Vagina (tissue), 2 donors: ENCODE measurements at regions not wholly inside any gene's neighbourhood (a gene's known extent, or its start where the extent isn't known, plus 50 kb on each side); places are given as distances from the start of the nearest gene placed in this dataset.
"Not testable (repeated sequence)": the region's sequence is repeated elsewhere in the genome, so short reads cannot be mapped to it uniquely, and the experiment has no call there.

Experiments used
- DNase-seq, 2 donors: peaks; one replicate each; pipeline ENCODE4 v3.0.0-alpha.2; 2017; ENCODE audit errors: extremely low spot score in 2 of 2
- H3K27ac ChIP-seq: fragments of 200-600 bp; sonication (generic); one replicate; pipeline ENCODE4 v1.5.1; 2019
- H3K27me3 ChIP-seq: fragments of 200-600 bp; sonication (generic); one replicate; pipeline ENCODE4 v1.5.1; 2019
- H3K36me3 ChIP-seq, 2 donors: fragments of 200-600 bp; sonication (generic); one replicate each; pipeline ENCODE4 v1.5.1; 2017 to 2019
- H3K4me1 ChIP-seq: fragments of 200-600 bp; sonication (generic); one replicate; pipeline ENCODE4 v1.5.1; 2019
- H3K4me3 ChIP-seq, 2 donors: fragments of 200-600 bp; sonication (generic); 1 replicate in 1 of 2; 2 replicates in 1 of 2; pipeline ENCODE4 v1.5.1; 2016 to 2019
- H3K9me3 ChIP-seq: fragments of 200-600 bp; sonication (generic); one replicate; pipeline ENCODE4 v1.5.1; 2019
- CTCF ChIP-seq, 3 experiments: fragments of 450-650 bp in 2 of 3; fragments of 200-600 bp in 1 of 3; sonication (generic) in 1 of 3; IDR thresholded peaks; one replicate each; pipeline ENCODE4 v1.5.1; 2017 to 2019; ENCODE audit warnings: antibody characterized with exemption in 3 of 3, mild to moderate bottlenecking in 2 of 3, moderate library complexity in 2 of 3
- POLR2A ChIP-seq, 2 donors: fragments of 450-650 bp; IDR thresholded peaks; one replicate each; pipeline ENCODE4 v1.6.1; 2017; ENCODE audit warnings: antibody characterized with exemption in 2 of 2, mild to moderate bottlenecking in 2 of 2, moderate library complexity in 2 of 2
- POLR2AphosphoS5 ChIP-seq, 2 donors: sonication (generic); formaldehyde crosslinking; IDR thresholded peaks; one replicate each; pipeline ENCODE4 v1.9.0; 2017; ENCODE audit warnings: antibody characterized with exemption in 2 of 2, mild to moderate bottlenecking in 2 of 2, low read depth in 1 of 2; ENCODE audit not compliant: insufficient read depth in 1 of 2
- intact Hi-C: fragments of 100-400 bp; cut with DNase I; formaldehyde crosslinking; loops from one replicate; pipeline ENCODE4 v1.15.1; 2023

GRCh38 chr14:87255058-87255457, 737.9 kb downstream of the GALC start:
- no peaks in the 10 kb centered on the region for H3K4me1 ChIP-seq
- H3K27me3 ChIP-seq = no peaks in the 10 kb centered on the region
- intact Hi-C loops = no loop called here
- no peak overlapping the region for H3K4me3 ChIP-seq
- H3K9me3 ChIP-seq = no peaks in the 10 kb centered on the region
- TF ChIP-seq POLR2A (IDR thresholded peaks at IDR 0.05) = no peak
- no peak for TF ChIP-seq POLR2AphosphoS5 (IDR thresholded peaks at IDR 0.05; ENCODE audit: insufficient read depth in 1 of 2, low read depth in 1 of 2)
- TF ChIP-seq CTCF (IDR thresholded peaks at IDR 0.05) = no peak
- H3K27ac ChIP-seq = no peak overlapping the region
- H3K36me3 ChIP-seq = no peaks in the 10 kb centered on the region
- DNase-seq = no peak

GRCh38 chr14:87254331-87254874, 738.6 kb downstream of the GALC start:
- H3K27me3 ChIP-seq = no peaks in the 10 kb centered on the region
- intact Hi-C loops = no loop called here
- H3K36me3 ChIP-seq = no peaks in the 10 kb centered on the region
- H3K27ac ChIP-seq = no peak overlapping the region
- no peaks in the 10 kb centered on the region for H3K9me3 ChIP-seq
- no peak overlapping the region for H3K4me3 ChIP-seq
- TF ChIP-seq POLR2AphosphoS5 (IDR thresholded peaks at IDR 0.05; ENCODE audit: insufficient read depth in 1 of 2, low read depth in 1 of 2) (no peak), CTCF (IDR thresholded peaks at IDR 0.05) (no peak), POLR2A (IDR thresholded peaks at IDR 0.05) (no peak)
- no peaks in the 10 kb centered on the region for H3K4me1 ChIP-seq
- DNase-seq = no peak

GRCh38 chr14:87253791-87254190, 739.2 kb downstream of the GALC start:
- H3K4me1 ChIP-seq, intact Hi-C loops, H3K27ac ChIP-seq, H3K36me3 ChIP-seq, DNase-seq, H3K27me3 ChIP-seq, H3K4me3 ChIP-seq, H3K9me3 ChIP-seq: not testable (repeated sequence)

- no peaks in the 10 kb centered on the region for H3K4me1 ChIP-seq
- H3K27ac ChIP-seq = no peak overlapping the region
- intact Hi-C loops = no loop called here
- no peak for DNase-seq
- TF ChIP-seq POLR2AphosphoS5 (IDR thresholded peaks at IDR 0.05; ENCODE audit: insufficient read depth in 1 of 2, low read depth in 1 of 2) (no peak), CTCF (IDR thresholded peaks at IDR 0.05) (no peak), POLR2A (IDR thresholded peaks at IDR 0.05) (no peak)
- H3K4me3 ChIP-seq = no peak overlapping the region
- H3K36me3 ChIP-seq = no peaks in the 10 kb centered on the region
- no peaks in the 10 kb centered on the region for H3K27me3 ChIP-seq
- no peaks in the 10 kb centered on the region for H3K9me3 ChIP-seq
These were observed 740.9 kb downstream of the GALC start for GRCh38 chr14:87252103-87252502.

GRCh38 chr14:87251011-87251410, 742.0 kb downstream of the GALC start:
- Histone ChIP-seq H3K9me3 (no peaks in the 10 kb centered on the region), H3K4me3 (no peak overlapping the region), H3K27ac (no peak overlapping the region), H3K4me1 (no peaks in the 10 kb centered on the region), H3K27me3 (no peaks in the 10 kb centered on the region), H3K36me3 (no peaks in the 10 kb centered on the region)
- no peak for DNase-seq
- intact Hi-C loops = no loop called here
- TF ChIP-seq CTCF (IDR thresholded peaks at IDR 0.05) (no peak), POLR2A (IDR thresholded peaks at IDR 0.05) (no peak), POLR2AphosphoS5 (IDR thresholded peaks at IDR 0.05; ENCODE audit: insufficient read depth in 1 of 2, low read depth in 1 of 2) (no peak)
